ENCODE measurements at regions not wholly inside any gene's neighbourhood (a gene's known extent, or its start where the extent isn't known, plus 50 kb on each side); places are given as distances from the start of the nearest gene placed in this dataset.

DNA sequence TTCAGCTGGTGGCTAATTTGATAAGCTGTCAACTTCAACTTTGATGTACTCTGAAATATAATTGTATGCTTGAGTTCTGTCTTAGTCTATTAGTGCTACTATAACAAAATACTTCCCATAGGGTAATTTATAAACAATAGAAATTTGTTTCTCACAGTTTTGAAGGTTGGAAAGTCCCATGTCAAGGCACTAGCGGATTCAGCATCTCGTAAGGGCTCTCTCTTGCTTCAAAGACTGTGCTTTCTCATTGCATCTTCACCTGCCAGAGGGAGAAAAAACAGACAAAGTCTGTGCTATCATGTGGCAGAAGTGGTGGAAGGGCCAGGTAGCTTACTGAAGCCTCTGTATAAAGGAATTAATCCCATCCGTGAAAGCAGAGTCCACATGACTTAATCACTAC lies 409.2 kb downstream of the CDH7 start:
- Histone ChIP-seq H3K79me2 (ENCODE audit: control insufficient read depth, insufficient read depth, low read length, poor library complexity) (no peaks in the 10 kb centered on the region), H2BK5ac (ENCODE audit: low read depth, low read length, poor library complexity) (no peak overlapping the region), H2AFZ (ENCODE audit: insufficient read depth, low read length, poor library complexity) (no peak overlapping the region), H3K9ac (ENCODE audit: low read length) (no peak overlapping the region), H2BK12ac (ENCODE audit: low read length) (no peak overlapping the region), H4K12ac (ENCODE audit: low read depth, low read length) (no peak overlapping the region), H3K4me1 (ENCODE audit: control insufficient read depth in 1 of 2, insufficient read depth in 2 of 2, low read length in 2 of 2) (no peaks in the 10 kb centered on the region), H3K36me3 (ENCODE audit: control insufficient read depth in 1 of 2, insufficient read depth in 2 of 2, low read length in 2 of 2) (no peaks in the 10 kb centered on the region), H3K27ac (ENCODE audit: low read depth, low read length) (no peak overlapping the region), H3K4me3 (ENCODE audit: low read depth, low read length) (no peak overlapping the region), H3K4ac (ENCODE audit: low read depth, low read length) (no peak overlapping the region), H2BK120ac (ENCODE audit: insufficient read depth, low read length, poor library complexity) (no peak overlapping the region), H3K23ac (ENCODE audit: low read length) (no peak overlapping the region), H3K27me3 (ENCODE audit: insufficient read depth, low read length) (no peaks in the 10 kb centered on the region), H3K79me1 (ENCODE audit: low read length) (no peaks in the 10 kb centered on the region), H3K9me3 (ENCODE audit: insufficient read depth, low read depth, low read length) (no peaks in the 10 kb centered on the region), H2AK5ac (ENCODE audit: low read length) (no peak overlapping the region), H3K4me2 (ENCODE audit: low read length) (no peak overlapping the region), H4K8ac (ENCODE audit: low read depth, low read length) (no peak overlapping the region), H3K14ac (ENCODE audit: low read length) (no peak overlapping the region), H4K91ac (ENCODE audit: low read depth, low read length) (no peak overlapping the region), H3K18ac (ENCODE audit: low read length) (no peak overlapping the region)
- no peak for DNase-seq
- WGBS (ENCODE audit: extremely low coverage, insufficient coverage, insufficient read length) = no CpG with 5 or more reads among the region's 3 CpGs

DNA sequence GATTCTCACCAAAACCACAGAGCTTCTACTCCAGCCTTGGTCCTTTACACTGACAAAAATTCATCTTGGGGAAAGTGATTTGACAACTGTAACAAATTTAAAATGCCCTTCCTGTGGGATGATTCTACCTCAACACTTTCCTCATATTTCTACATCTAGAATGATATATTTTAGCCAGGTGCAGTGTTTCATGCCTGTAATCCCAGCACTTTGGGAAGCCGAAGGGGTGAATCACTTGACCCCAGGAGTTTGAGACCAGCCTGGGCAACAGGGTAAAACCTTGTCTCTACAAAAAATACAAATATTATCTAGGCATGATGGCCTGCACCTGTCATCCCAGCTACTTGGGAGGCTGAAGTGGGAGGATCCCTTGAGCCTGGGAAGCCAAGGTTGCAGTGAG lies 408.6 kb downstream of the CDH7 start:
- Histone ChIP-seq H3K9ac (ENCODE audit: low read length) (no peak overlapping the region), H3K79me1 (ENCODE audit: low read length) (no peaks in the 10 kb centered on the region), H2BK12ac (ENCODE audit: low read length) (no peak overlapping the region), H2BK120ac (ENCODE audit: insufficient read depth, low read length, poor library complexity) (no peak overlapping the region), H3K79me2 (ENCODE audit: control insufficient read depth, insufficient read depth, low read length, poor library complexity) (no peaks in the 10 kb centered on the region), H3K27ac (ENCODE audit: low read depth, low read length) (no peak overlapping the region), H3K14ac (ENCODE audit: low read length) (no peak overlapping the region), H3K4me1 (ENCODE audit: control insufficient read depth in 1 of 2, insufficient read depth in 2 of 2, low read length in 2 of 2) (no peaks in the 10 kb centered on the region), H2BK5ac (ENCODE audit: low read depth, low read length, poor library complexity) (no peak overlapping the region), H3K23ac (ENCODE audit: low read length) (no peak overlapping the region), H4K8ac (ENCODE audit: low read depth, low read length) (no peak overlapping the region), H3K4me3 (ENCODE audit: low read depth, low read length) (no peak overlapping the region), H3K27me3 (ENCODE audit: insufficient read depth, low read length) (no peaks in the 10 kb centered on the region), H4K91ac (ENCODE audit: low read depth, low read length) (no peak overlapping the region), H3K18ac (ENCODE audit: low read length) (no peak overlapping the region), H3K4ac (ENCODE audit: low read depth, low read length) (no peak overlapping the region), H4K12ac (ENCODE audit: low read depth, low read length) (no peak overlapping the region), H3K9me3 (ENCODE audit: insufficient read depth, low read depth, low read length) (no peaks in the 10 kb centered on the region), H3K36me3 (ENCODE audit: control insufficient read depth in 1 of 2, insufficient read depth in 2 of 2, low read length in 2 of 2) (no peaks in the 10 kb centered on the region), H2AFZ (ENCODE audit: insufficient read depth, low read length, poor library complexity) (no peak overlapping the region), H2AK5ac (ENCODE audit: low read length) (no peak overlapping the region), H3K4me2 (ENCODE audit: low read length) (no peak overlapping the region)
- DNase-seq = no peak
- no CpG with 5 or more reads among the region's 1 CpG for WGBS (ENCODE audit: extremely low coverage, insufficient coverage, insufficient read length)

GRCh38 chr18:66156946-66157687 lies 406.3 kb downstream of the CDH7 start:
- Histone ChIP-seq H3K79me2 (ENCODE audit: control insufficient read depth, insufficient read depth, low read length, poor library complexity) (no peaks in the 10 kb centered on the region), H3K23ac (ENCODE audit: low read length) (no peak overlapping the region), H3K4me1 (ENCODE audit: control insufficient read depth in 1 of 2, insufficient read depth in 2 of 2, low read length in 2 of 2) (no peaks in the 10 kb centered on the region), H2AK5ac (ENCODE audit: low read length) (no peak overlapping the region), H3K4me3 (ENCODE audit: low read depth, low read length) (no peak overlapping the region), H2BK120ac (ENCODE audit: insufficient read depth, low read length, poor library complexity) (no peak overlapping the region), H4K12ac (ENCODE audit: low read depth, low read length) (no peak overlapping the region), H3K9me3 (ENCODE audit: insufficient read depth, low read depth, low read length) (no peaks in the 10 kb centered on the region), H3K79me1 (ENCODE audit: low read length) (no peaks in the 10 kb centered on the region), H2BK5ac (ENCODE audit: low read depth, low read length, poor library complexity) (no peak overlapping the region), H2AFZ (ENCODE audit: insufficient read depth, low read length, poor library complexity) (no peak overlapping the region), H3K14ac (ENCODE audit: low read length) (no peak overlapping the region), H3K4me2 (ENCODE audit: low read length) (no peak overlapping the region), H3K18ac (ENCODE audit: low read length) (no peak overlapping the region), H3K36me3 (ENCODE audit: control insufficient read depth in 1 of 2, insufficient read depth in 2 of 2, low read length in 2 of 2) (no peaks in the 10 kb centered on the region), H4K91ac (ENCODE audit: low read depth, low read length) (no peak overlapping the region), H3K4ac (ENCODE audit: low read depth, low read length) (no peak overlapping the region), H3K27ac (ENCODE audit: low read depth, low read length) (no peak overlapping the region), H3K9ac (ENCODE audit: low read length) (no peak overlapping the region), H3K27me3 (ENCODE audit: insufficient read depth, low read length) (no peaks in the 10 kb centered on the region), H4K8ac (ENCODE audit: low read depth, low read length) (no peak overlapping the region), H2BK12ac (ENCODE audit: low read length) (no peak overlapping the region)
- DNase-seq = no peak

DNA sequence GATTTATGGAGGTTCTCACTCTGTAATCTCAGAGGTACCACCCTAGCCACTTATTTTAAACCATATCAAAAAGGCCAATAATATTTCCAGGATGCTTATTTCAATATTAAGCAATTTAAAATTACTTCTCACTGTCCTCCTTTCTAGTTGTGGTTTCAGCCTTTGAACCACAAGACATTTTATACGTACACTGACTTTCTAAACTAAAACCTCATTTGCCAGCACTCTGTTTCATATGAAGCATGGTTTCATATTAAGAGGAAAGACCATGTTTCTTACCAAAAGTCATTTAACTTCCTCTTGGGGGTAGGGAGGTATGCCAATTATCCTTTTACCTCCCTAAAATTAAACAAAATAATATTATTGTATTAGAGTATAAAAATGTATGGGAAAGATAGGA lies 399.8 kb downstream of the CDH7 start:
- no peak overlapping the region for H4K91ac ChIP-seq (ENCODE audit: low read depth, low read length)
- no peak overlapping the region for H2BK120ac ChIP-seq (ENCODE audit: insufficient read depth, low read length, poor library complexity)
- H3K4me3 ChIP-seq (ENCODE audit: low read depth, low read length) = no peak overlapping the region
- no peak overlapping the region for H3K23ac ChIP-seq (ENCODE audit: low read length)
- H3K79me2 ChIP-seq (ENCODE audit: control insufficient read depth, insufficient read depth, low read length, poor library complexity) = no peaks in the 10 kb centered on the region
- H2AFZ ChIP-seq (ENCODE audit: insufficient read depth, low read length, poor library complexity) = no peak overlapping the region
- H3K9me3 ChIP-seq (ENCODE audit: insufficient read depth, low read depth, low read length) = no peaks in the 10 kb centered on the region
- DNase-seq = no peak
- H2BK12ac ChIP-seq (ENCODE audit: low read length) = no peak overlapping the region
- H3K4me2 ChIP-seq (ENCODE audit: low read length) = no peak overlapping the region
- no peak overlapping the region for H3K18ac ChIP-seq (ENCODE audit: low read length)
- no peak overlapping the region for H3K14ac ChIP-seq (ENCODE audit: low read length)
- no peak overlapping the region for H3K9ac ChIP-seq (ENCODE audit: low read length)
- no peak overlapping the region for H4K8ac ChIP-seq (ENCODE audit: low read depth, low read length)
- H3K36me3 ChIP-seq (ENCODE audit: control insufficient read depth in 1 of 2, insufficient read depth in 2 of 2, low read length in 2 of 2) = no peaks in the 10 kb centered on the region
- no peaks in the 10 kb centered on the region for H3K4me1 ChIP-seq (ENCODE audit: control insufficient read depth in 1 of 2, insufficient read depth in 2 of 2, low read length in 2 of 2)
- H2BK5ac ChIP-seq (ENCODE audit: low read depth, low read length, poor library complexity) = no peak overlapping the region
- H2AK5ac ChIP-seq (ENCODE audit: low read length) = no peak overlapping the region
- H4K12ac ChIP-seq (ENCODE audit: low read depth, low read length) = no peak overlapping the region
- no peak overlapping the region for H3K27ac ChIP-seq (ENCODE audit: low read depth, low read length)
- H3K4ac ChIP-seq (ENCODE audit: low read depth, low read length) = no peak overlapping the region
- no peaks in the 10 kb centered on the region for H3K79me1 ChIP-seq (ENCODE audit: low read length)
- WGBS (ENCODE audit: extremely low coverage, insufficient coverage, insufficient read length) = no CpG with 5 or more reads among the region's 1 CpG
- H3K27me3 ChIP-seq (ENCODE audit: insufficient read depth, low read length) = no peaks in the 10 kb centered on the region
